Nephron (organoid): ENCODE measurements at regions not wholly inside any gene's neighbourhood (a gene's known extent, or its start where the extent isn't known, plus 50 kb on each side); places are given as distances from the start of the nearest gene placed in this dataset.
"Not testable (repeated sequence)": the region's sequence is repeated elsewhere in the genome, so short reads cannot be mapped to it uniquely, and the experiment has no call there.

Source experiments
- H3K27ac Mint-ChIP-seq, 3 experiments: 2 replicates each; pipeline ENCODE4 v1.8.0; 2020; ENCODE audit warnings: mixed read lengths in 3 of 3, mild to moderate bottlenecking in 2 of 3, moderate library complexity in 1 of 3
- H3K27me3 Mint-ChIP-seq: 2 replicates; pipeline ENCODE4 v1.8.0; 2021; ENCODE audit warnings: low read depth, mild to moderate bottlenecking, moderate library complexity, mixed read lengths
- H3K36me3 Mint-ChIP-seq: 2 replicates; pipeline ENCODE4 v1.8.0; 2020; ENCODE audit warnings: low read depth, mixed read lengths
- H3K4me1 Mint-ChIP-seq: 2 replicates; pipeline ENCODE4 v1.8.0; 2020; ENCODE audit warnings: mixed read lengths
- H3K4me3 Mint-ChIP-seq, 3 experiments: 2 replicates each; pipeline ENCODE4 v1.8.0; 2020; ENCODE audit warnings: mild to moderate bottlenecking in 3 of 3, mixed read lengths in 3 of 3, moderate library complexity in 2 of 3
- H3K9me3 Mint-ChIP-seq: 2 replicates; pipeline ENCODE4 v1.8.0; 2020; ENCODE audit warnings: mixed read lengths
- TF ChIP-seq, protein P1 (sequence below), 3 experiments: fragments of 200-600 bp; sonication (generic); IDR thresholded peaks; one replicate each; pipeline ENCODE4 v1.5.0; 2021; ENCODE audit warnings: antibody characterized with exemption in 3 of 3; ENCODE audit not compliant: unreplicated experiment in 3 of 3

DNA sequence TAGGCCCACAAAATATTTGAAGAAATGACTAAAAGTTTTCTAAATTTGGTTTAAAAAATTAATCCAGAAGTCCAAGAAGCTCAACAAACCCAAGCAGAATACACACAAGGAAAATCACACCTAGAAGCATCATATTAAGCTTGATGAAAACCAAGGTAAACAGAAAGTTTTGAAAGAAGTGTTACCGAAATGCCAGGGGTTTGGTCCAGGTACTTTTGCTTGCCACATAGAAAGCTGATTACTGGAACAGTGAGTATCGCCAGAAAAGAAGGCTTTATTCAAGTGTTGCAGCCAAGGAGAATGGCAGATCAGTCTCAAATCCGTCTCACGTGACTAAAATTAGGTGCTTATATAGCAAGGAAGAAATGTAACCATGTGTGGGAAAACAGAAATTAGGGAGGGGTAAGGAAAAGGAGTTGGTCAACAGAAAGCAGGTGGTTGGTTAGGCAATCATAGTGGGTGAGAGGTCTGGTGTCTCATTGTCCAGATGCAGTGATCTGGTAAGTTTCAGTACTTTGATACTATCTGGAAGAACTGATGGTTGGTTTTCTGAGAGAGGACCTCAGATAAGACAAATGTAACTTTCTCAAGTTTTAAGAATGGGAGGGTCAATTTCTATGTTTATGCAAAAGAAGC, 96.9 kb upstream of the MYRIP start:
- TF ChIP-seq, protein P1, sequence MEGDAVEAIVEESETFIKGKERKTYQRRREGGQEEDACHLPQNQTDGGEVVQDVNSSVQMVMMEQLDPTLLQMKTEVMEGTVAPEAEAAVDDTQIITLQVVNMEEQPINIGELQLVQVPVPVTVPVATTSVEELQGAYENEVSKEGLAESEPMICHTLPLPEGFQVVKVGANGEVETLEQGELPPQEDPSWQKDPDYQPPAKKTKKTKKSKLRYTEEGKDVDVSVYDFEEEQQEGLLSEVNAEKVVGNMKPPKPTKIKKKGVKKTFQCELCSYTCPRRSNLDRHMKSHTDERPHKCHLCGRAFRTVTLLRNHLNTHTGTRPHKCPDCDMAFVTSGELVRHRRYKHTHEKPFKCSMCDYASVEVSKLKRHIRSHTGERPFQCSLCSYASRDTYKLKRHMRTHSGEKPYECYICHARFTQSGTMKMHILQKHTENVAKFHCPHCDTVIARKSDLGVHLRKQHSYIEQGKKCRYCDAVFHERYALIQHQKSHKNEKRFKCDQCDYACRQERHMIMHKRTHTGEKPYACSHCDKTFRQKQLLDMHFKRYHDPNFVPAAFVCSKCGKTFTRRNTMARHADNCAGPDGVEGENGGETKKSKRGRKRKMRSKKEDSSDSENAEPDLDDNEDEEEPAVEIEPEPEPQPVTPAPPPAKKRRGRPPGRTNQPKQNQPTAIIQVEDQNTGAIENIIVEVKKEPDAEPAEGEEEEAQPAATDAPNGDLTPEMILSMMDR (IDR thresholded peaks at IDR 0.05; ENCODE audit: unreplicated experiment in 3 of 3): no peak
- Mint-ChIP-seq H3K4me1 (no peaks in the 10 kb centered on the region), H3K4me3 (no peak overlapping the region), H3K36me3 (no peaks in the 10 kb centered on the region), H3K9me3 (no peaks in the 10 kb centered on the region), H3K27ac (no peak overlapping the region), H3K27me3 (no peaks in the 10 kb centered on the region)

GRCh38 chr3:39713341-39713740, 96.1 kb upstream of the MYRIP start:
- not testable (repeated sequence) for H3K36me3 Mint-ChIP-seq, H3K9me3 Mint-ChIP-seq, H3K27me3 Mint-ChIP-seq, H3K27ac Mint-ChIP-seq, H3K4me3 Mint-ChIP-seq, H3K4me1 Mint-ChIP-seq

- no peaks in the 10 kb centered on the region for H3K4me1 Mint-ChIP-seq
- no peak overlapping the region for H3K4me3 Mint-ChIP-seq
- no peaks in the 10 kb centered on the region for H3K36me3 Mint-ChIP-seq
- no peaks in the 10 kb centered on the region for H3K9me3 Mint-ChIP-seq
- TF ChIP-seq, protein P1 (IDR thresholded peaks at IDR 0.05; ENCODE audit: unreplicated experiment in 3 of 3): no peak
- H3K27me3 Mint-ChIP-seq: no peaks in the 10 kb centered on the region
- no peak overlapping the region for H3K27ac Mint-ChIP-seq
Measured at GRCh38 chr3:39716849-39717248, 92.6 kb upstream of the MYRIP start.

- no peaks in the 10 kb centered on the region for H3K4me1 Mint-ChIP-seq
- H3K4me3 Mint-ChIP-seq: no peak overlapping the region
- TF ChIP-seq, protein P1 (IDR thresholded peaks at IDR 0.05; ENCODE audit: unreplicated experiment in 3 of 3): no peak
- H3K27ac Mint-ChIP-seq: no peak overlapping the region
- no peaks in the 10 kb centered on the region for H3K36me3 Mint-ChIP-seq
- no peaks in the 10 kb centered on the region for H3K9me3 Mint-ChIP-seq
- H3K27me3 Mint-ChIP-seq: peaks cover 5% of the 10 kb centered on the region
Measured at GRCh38 chr3:39718674-39719595, 90.5 kb upstream of the MYRIP start.

DNA sequence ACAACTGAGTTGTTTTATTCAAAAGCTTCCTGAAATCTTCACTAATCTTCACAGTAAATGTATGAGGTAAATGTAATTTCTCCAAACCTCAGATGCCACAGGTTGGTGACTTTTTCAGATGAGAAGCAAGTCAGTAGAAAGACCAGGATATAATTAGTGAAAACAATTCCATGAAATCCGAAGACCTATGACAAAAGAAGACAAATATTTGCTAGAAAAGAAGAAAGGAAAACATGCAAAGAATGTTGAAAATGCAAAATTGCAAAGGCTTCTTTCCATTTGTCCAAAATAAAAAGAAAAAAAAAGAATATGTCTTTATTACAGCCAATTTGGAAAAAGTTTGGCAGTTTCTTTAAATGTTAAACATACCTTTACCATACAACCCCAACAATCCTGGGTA, 88.3 kb upstream of the MYRIP start:
- H3K27me3 Mint-ChIP-seq: peaks cover 11% of the 10 kb centered on the region
- no peak overlapping the region for H3K4me3 Mint-ChIP-seq
- no peaks in the 10 kb centered on the region for H3K36me3 Mint-ChIP-seq
- TF ChIP-seq, protein P1 (IDR thresholded peaks at IDR 0.05; ENCODE audit: unreplicated experiment in 3 of 3): no peak
- H3K27ac Mint-ChIP-seq: no peak overlapping the region
- no peaks in the 10 kb centered on the region for H3K4me1 Mint-ChIP-seq
- H3K9me3 Mint-ChIP-seq: no peaks in the 10 kb centered on the region

DNA sequence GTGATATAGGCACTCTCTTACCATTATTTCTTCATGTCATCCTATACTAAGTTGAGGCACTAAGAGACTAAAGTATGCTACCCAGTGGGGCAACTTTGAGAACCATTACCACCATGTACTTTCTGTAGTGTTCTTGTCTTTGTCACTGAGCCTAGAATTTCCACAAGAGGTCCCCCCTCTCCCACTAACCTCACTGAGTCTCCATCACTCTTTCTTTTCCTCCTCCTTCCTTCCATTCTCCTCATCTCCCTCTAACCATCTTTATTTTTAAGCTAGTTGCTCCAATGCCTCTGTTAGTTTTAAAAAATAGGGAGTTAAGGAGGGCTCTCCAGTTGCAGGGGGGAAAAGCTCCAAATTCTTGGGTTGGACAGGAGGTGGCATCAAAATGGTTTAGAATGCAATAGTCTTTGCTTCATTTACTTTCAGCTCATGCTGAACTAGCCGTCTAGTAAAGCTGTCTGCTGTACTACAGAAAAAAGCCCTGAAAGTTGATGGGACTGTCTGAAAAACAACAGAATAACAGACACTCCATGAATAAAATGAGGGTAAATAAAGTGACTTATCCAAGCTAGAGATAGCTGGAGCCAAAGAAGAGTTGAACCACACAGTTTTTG, 85.1 kb upstream of the MYRIP start:
- H3K27me3 Mint-ChIP-seq: peaks cover 11% of the 10 kb centered on the region
- TF ChIP-seq, protein P1 (IDR thresholded peaks at IDR 0.05; ENCODE audit: unreplicated experiment in 3 of 3): peak in 1 of 3 experiments; percentile 33
- no peak overlapping the region for H3K27ac Mint-ChIP-seq
- H3K9me3 Mint-ChIP-seq: no peaks in the 10 kb centered on the region
- H3K36me3 Mint-ChIP-seq: no peaks in the 10 kb centered on the region
- H3K4me3 Mint-ChIP-seq: no peak overlapping the region
- no peaks in the 10 kb centered on the region for H3K4me1 Mint-ChIP-seq
